ENCODE measurements at regions not wholly inside any gene's neighbourhood (a gene's known extent, or its start where the extent isn't known, plus 50 kb on each side); places are given as distances from the start of the nearest gene placed in this dataset.

DNA sequence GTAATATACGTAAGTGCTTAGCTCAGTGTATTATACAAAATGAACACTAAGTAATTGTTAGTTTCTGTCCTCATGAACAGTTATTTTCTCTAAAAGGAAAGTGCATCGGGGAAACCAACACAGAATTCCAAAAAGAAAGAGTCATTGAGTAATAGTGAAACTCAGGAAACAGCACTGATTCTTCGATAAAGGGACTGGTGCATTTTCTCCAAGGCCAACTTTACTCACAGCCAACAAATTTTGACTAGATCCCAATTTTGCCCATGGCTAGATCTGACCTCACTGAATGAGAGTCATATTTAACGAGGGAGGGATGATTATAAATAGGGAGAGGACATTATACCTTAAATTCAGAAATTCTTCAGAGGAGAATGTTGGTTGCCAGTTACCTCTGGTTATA lies 390.9 kb upstream of the NRSN1 start:
- Histone ChIP-seq H3K4me1 (ENCODE audit: control insufficient read depth, low read length) (no peaks in the 10 kb centered on the region), H3K4me2 (ENCODE audit: low read length) (no peak overlapping the region), H3F3A (ENCODE audit: control insufficient read depth, insufficient read depth) (no peaks in the 10 kb centered on the region), H3K36me3 (ENCODE audit: control insufficient read depth, low read length) (no peaks in the 10 kb centered on the region), H3K9me3 (ENCODE audit: control insufficient read depth, insufficient read depth, low read length) (no peaks in the 10 kb centered on the region; the same call in 1 of the 2 replicates), H3K27me3 (ENCODE audit: control insufficient read depth, low read length) (no peaks in the 10 kb centered on the region), H3K79me2 (ENCODE audit: control insufficient read depth, low read length) (no peaks in the 10 kb centered on the region), H3K9me2 (replicated peaks; ENCODE audit: control insufficient read depth, low read length) (no peaks in the 10 kb centered on the region), H3K4me3 (ENCODE audit: low read length) (no peak overlapping the region), H4K20me1 (ENCODE audit: control insufficient read depth, insufficient read depth, low read depth, low read length) (no peaks in the 10 kb centered on the region), H3K27ac (ENCODE audit: low read depth, low read length) (no peak overlapping the region)
- no peak for TF ChIP-seq EZH2phosphoT487 (IDR thresholded peaks at IDR 0.05; ENCODE audit: borderline replicate concordance, low read length)

- H3K9me2 ChIP-seq (replicated peaks; ENCODE audit: control insufficient read depth, low read length), result no peaks in the 10 kb centered on the region
- no peaks in the 10 kb centered on the region for H3K9me3 ChIP-seq (ENCODE audit: control insufficient read depth, insufficient read depth, low read length)
- no peaks in the 10 kb centered on the region for H3K36me3 ChIP-seq (ENCODE audit: control insufficient read depth, low read length)
- no peak overlapping the region for H3K27ac ChIP-seq (ENCODE audit: low read depth, low read length)
- H3K79me2 ChIP-seq (ENCODE audit: control insufficient read depth, low read length), result no peaks in the 10 kb centered on the region
- TF ChIP-seq EZH2phosphoT487 (IDR thresholded peaks at IDR 0.05; ENCODE audit: borderline replicate concordance, low read length) (no peak), CTCF (IDR thresholded peaks at IDR 0.05; ENCODE audit: low read depth, low read length, poor library complexity, severe bottlenecking) (no peak)
- no peaks in the 10 kb centered on the region for H4K20me1 ChIP-seq (ENCODE audit: control insufficient read depth, insufficient read depth, low read depth, low read length)
- no peak overlapping the region for H3K4me2 ChIP-seq (ENCODE audit: low read length)
- H3K27me3 ChIP-seq (ENCODE audit: control insufficient read depth, low read length), result no peaks in the 10 kb centered on the region
- no peaks in the 10 kb centered on the region for H3K4me1 ChIP-seq (ENCODE audit: control insufficient read depth, low read length)
- no peak overlapping the region for H3K4me3 ChIP-seq (ENCODE audit: low read length)
- no peaks in the 10 kb centered on the region for H3F3A ChIP-seq (ENCODE audit: control insufficient read depth, insufficient read depth)
Measured at GRCh38 chr6:23736577-23736976, 389.4 kb upstream of the NRSN1 start.

GRCh38 chr6:23747239-23747638 lies 378.8 kb upstream of the NRSN1 start:
- H3K4me3 ChIP-seq (ENCODE audit: low read length), result no peak overlapping the region
- TF ChIP-seq CTCF (IDR thresholded peaks at IDR 0.05; ENCODE audit: low read depth, low read length, poor library complexity, severe bottlenecking) (no peak), EZH2phosphoT487 (IDR thresholded peaks at IDR 0.05; ENCODE audit: borderline replicate concordance, low read length) (no peak)
- no peaks in the 10 kb centered on the region for H3K27me3 ChIP-seq (ENCODE audit: control insufficient read depth, low read length)
- no peaks in the 10 kb centered on the region for H3K9me2 ChIP-seq (replicated peaks; ENCODE audit: control insufficient read depth, low read length)
- H3K36me3 ChIP-seq (ENCODE audit: control insufficient read depth, low read length), result no peaks in the 10 kb centered on the region
- H3K9me3 ChIP-seq (ENCODE audit: control insufficient read depth, insufficient read depth, low read length), result no peaks in the 10 kb centered on the region
- no peaks in the 10 kb centered on the region for H3K4me1 ChIP-seq (ENCODE audit: control insufficient read depth, low read length)
- H3K79me2 ChIP-seq (ENCODE audit: control insufficient read depth, low read length), result no peaks in the 10 kb centered on the region
- no peaks in the 10 kb centered on the region for H3F3A ChIP-seq (ENCODE audit: control insufficient read depth, insufficient read depth)
- H3K27ac ChIP-seq (ENCODE audit: low read depth, low read length), result no peak overlapping the region
- no peaks in the 10 kb centered on the region for H4K20me1 ChIP-seq (ENCODE audit: control insufficient read depth, insufficient read depth, low read depth, low read length)
- H3K4me2 ChIP-seq (ENCODE audit: low read length), result no peak overlapping the region

DNA sequence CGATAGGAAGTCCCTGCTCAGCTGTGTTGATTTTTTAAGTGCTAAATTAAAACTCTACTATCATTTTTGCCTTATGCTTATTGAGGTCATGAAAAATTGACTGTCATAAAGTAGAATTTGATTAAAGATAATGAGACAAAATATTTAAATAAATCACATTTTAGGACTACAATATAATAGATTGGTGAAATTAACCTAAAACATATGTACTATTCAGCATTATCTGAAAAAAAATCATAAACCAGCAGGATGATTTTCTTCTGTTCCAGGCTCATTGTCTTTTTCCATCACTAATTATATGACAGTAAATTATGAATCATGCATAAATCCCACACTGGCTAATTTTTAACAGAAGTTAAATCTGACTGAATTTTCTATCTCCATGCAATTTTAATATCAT lies 373.6 kb upstream of the NRSN1 start:
- H3K4me3 ChIP-seq (ENCODE audit: low read length), result no peak overlapping the region
- H3K9me2 ChIP-seq (replicated peaks; ENCODE audit: control insufficient read depth, low read length), result no peaks in the 10 kb centered on the region
- H3F3A ChIP-seq (ENCODE audit: control insufficient read depth, insufficient read depth), result no peaks in the 10 kb centered on the region
- TF ChIP-seq EZH2phosphoT487 (IDR thresholded peaks at IDR 0.05; ENCODE audit: borderline replicate concordance, low read length) (no peak), CTCF (IDR thresholded peaks at IDR 0.05; ENCODE audit: low read depth, low read length, poor library complexity, severe bottlenecking) (no peak)
- no peak overlapping the region for H3K4me2 ChIP-seq (ENCODE audit: low read length)
- no peaks in the 10 kb centered on the region for H3K79me2 ChIP-seq (ENCODE audit: control insufficient read depth, low read length)
- no peaks in the 10 kb centered on the region for H3K9me3 ChIP-seq (ENCODE audit: control insufficient read depth, insufficient read depth, low read length)
- H3K4me1 ChIP-seq (ENCODE audit: control insufficient read depth, low read length), result no peaks in the 10 kb centered on the region
- no peak overlapping the region for H3K27ac ChIP-seq (ENCODE audit: low read depth, low read length)
- H4K20me1 ChIP-seq (ENCODE audit: control insufficient read depth, insufficient read depth, low read depth, low read length), result no peaks in the 10 kb centered on the region
- no peaks in the 10 kb centered on the region for H3K36me3 ChIP-seq (ENCODE audit: control insufficient read depth, low read length)
- no peaks in the 10 kb centered on the region for H3K27me3 ChIP-seq (ENCODE audit: control insufficient read depth, low read length)

Measured in DOHH2 (cell line).